ENCODE measurements at regions not wholly inside any gene's neighbourhood (a gene's known extent, or its start where the extent isn't known, plus 50 kb on each side); places are given as distances from the start of the nearest gene placed in this dataset.

DNA sequence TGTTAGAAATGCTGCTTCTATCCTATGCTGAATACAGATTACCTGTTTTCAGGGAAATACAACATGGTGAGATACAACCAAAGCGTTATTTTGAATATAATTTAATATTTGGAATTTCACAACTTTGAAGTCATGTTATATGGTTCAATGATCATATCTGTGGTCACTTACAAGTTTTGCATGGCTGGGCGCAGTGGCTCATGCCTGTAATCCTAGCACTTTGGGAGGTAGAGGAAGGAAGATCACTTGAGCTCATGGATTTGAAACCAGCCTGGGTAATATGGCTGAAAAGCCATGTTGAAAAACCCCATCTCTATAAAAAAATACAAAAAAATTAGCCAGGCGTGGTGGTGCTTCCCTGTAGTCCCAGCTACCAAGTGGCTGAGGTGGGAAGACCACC, 57.9 kb downstream of the DOP1B start:
- TF ChIP-seq, protein P1, sequence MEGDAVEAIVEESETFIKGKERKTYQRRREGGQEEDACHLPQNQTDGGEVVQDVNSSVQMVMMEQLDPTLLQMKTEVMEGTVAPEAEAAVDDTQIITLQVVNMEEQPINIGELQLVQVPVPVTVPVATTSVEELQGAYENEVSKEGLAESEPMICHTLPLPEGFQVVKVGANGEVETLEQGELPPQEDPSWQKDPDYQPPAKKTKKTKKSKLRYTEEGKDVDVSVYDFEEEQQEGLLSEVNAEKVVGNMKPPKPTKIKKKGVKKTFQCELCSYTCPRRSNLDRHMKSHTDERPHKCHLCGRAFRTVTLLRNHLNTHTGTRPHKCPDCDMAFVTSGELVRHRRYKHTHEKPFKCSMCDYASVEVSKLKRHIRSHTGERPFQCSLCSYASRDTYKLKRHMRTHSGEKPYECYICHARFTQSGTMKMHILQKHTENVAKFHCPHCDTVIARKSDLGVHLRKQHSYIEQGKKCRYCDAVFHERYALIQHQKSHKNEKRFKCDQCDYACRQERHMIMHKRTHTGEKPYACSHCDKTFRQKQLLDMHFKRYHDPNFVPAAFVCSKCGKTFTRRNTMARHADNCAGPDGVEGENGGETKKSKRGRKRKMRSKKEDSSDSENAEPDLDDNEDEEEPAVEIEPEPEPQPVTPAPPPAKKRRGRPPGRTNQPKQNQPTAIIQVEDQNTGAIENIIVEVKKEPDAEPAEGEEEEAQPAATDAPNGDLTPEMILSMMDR (IDR thresholded peaks at IDR 0.05; ENCODE audit: low read depth, low read length): no peak
- no peak for TF ChIP-seq EZH2phosphoT487 (IDR thresholded peaks at IDR 0.05; ENCODE audit: low read depth)

Measured in OCI-LY3 (cell line).